GM10266 (cell line): ENCODE measurements at regions not wholly inside any gene's neighbourhood (a gene's known extent, or its start where the extent isn't known, plus 50 kb on each side); places are given as distances from the start of the nearest gene placed in this dataset.

ENCODE experiments used
- DNase-seq: peaks from one replicate; pipeline ENCODE4 v3.0.0; 2012; ENCODE audit errors: extremely low spot score
- CTCF ChIP-seq: IDR thresholded peaks from 2 replicates; pipeline ENCODE4 v1.5.1; 2012; ENCODE audit warnings: mild to moderate bottlenecking, low read depth; ENCODE audit not compliant: control insufficient read depth, insufficient read depth; ENCODE audit errors: missing control alignments

GRCh38 chr16:80226499-80226898, 314.3 kb upstream of the DYNLRB2 start:
- no peak for TF ChIP-seq CTCF
- no peak for DNase-seq

DNA sequence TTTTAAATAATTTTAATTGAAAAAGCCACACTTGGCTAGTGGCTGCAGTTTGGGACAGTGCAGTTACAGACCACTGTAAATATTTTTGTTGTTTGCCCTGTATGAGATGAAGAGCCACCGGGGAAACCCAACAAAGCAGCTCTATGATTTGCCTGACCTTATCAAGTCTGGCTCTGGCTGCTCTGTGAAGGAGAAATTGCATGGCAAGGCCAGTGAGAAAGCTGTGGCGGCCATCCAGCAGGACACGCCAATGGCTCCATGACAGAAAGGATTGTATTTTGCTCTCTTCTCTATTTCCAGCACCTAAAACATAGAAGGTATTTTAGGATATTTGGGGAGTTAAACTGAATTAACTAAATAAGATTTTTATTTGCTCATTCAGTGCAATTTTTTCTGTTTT, 330.0 kb upstream of the DYNLRB2 start:
- DNase-seq = no peak
- no peak for TF ChIP-seq CTCF

DNA sequence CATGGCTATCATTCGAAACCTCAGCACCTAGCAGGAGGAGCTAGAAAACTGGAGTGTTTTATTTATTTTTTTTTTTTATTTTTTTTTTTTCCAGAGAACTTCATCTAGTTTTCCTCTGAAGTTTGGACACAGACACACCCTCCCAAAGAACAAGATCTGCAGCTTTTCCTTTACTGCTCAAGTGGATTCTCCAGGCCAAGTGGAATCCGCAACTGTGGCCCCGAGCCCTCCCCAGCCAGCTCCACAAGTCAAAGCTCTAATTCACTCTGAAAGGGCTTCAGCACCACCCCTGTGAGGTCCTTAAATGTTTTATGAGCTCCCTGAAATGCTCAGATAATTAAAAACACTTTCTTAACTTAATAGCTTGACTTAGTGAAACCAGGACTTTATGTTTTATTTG, 332.1 kb upstream of the DYNLRB2 start:
- no peak for DNase-seq
- no peak for TF ChIP-seq CTCF

GRCh38 chr16:80208015-80208414, 332.8 kb upstream of the DYNLRB2 start:
- no peak for DNase-seq
- no peak for TF ChIP-seq CTCF

DNA sequence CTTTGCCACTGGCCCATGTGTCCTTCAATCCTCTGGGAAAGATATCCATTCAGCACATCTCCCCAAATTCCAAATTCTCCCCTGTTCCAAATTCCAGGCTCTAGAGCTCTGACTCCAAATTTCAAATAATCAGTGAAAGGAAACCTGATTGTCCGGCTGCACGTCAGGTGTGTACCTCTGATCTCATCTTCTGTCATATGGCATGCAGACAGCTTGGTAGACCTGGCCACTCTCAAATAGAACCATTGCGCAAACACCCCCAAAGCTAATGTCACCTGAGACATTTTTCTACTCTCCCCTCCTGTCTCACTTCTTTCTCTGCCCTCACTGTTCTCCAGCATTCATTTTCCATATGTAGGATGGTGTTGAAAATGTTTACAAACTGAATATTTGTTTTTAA, 337.0 kb upstream of the DYNLRB2 start:
- no peak for TF ChIP-seq CTCF
- no peak for DNase-seq

GRCh38 chr16:80202831-80203413, 337.9 kb upstream of the DYNLRB2 start:
- no peak for DNase-seq
- TF ChIP-seq CTCF = no peak

GRCh38 chr16:80200079-80200478, 340.7 kb upstream of the DYNLRB2 start:
- DNase-seq = no peak
- no peak for TF ChIP-seq CTCF

GRCh38 chr16:80199614-80200013, 341.2 kb upstream of the DYNLRB2 start:
- no peak for TF ChIP-seq CTCF
- DNase-seq = no peak
